ENCODE measurements at regions not wholly inside any gene's neighbourhood (a gene's known extent, or its start where the extent isn't known, plus 50 kb on each side); places are given as distances from the start of the nearest gene placed in this dataset.

- H3K9ac ChIP-seq (ENCODE audit: low read length), result no peak overlapping the region
- no peaks in the 10 kb centered on the region for H3F3A ChIP-seq (ENCODE audit: insufficient read depth, low read length)
- no peaks in the 10 kb centered on the region for H3K79me2 ChIP-seq (ENCODE audit: low read length)
- no peaks in the 10 kb centered on the region for H3K9me3 ChIP-seq (replicated peaks; ENCODE audit: insufficient read depth, low read length)
- no peak overlapping the region for H3K4me3 ChIP-seq (ENCODE audit: low read length)
- H3K27me3 ChIP-seq (replicated peaks; ENCODE audit: insufficient read depth, low read length), result no peaks in the 10 kb centered on the region
- no peaks in the 10 kb centered on the region for H3K36me3 ChIP-seq (replicated peaks; ENCODE audit: insufficient read depth, low read length)
- no peak for DNase-seq
- no peak for TF ChIP-seq EZH2phosphoT487 (IDR thresholded peaks at IDR 0.05; ENCODE audit: low read length)
- TF ChIP-seq, protein P1, sequence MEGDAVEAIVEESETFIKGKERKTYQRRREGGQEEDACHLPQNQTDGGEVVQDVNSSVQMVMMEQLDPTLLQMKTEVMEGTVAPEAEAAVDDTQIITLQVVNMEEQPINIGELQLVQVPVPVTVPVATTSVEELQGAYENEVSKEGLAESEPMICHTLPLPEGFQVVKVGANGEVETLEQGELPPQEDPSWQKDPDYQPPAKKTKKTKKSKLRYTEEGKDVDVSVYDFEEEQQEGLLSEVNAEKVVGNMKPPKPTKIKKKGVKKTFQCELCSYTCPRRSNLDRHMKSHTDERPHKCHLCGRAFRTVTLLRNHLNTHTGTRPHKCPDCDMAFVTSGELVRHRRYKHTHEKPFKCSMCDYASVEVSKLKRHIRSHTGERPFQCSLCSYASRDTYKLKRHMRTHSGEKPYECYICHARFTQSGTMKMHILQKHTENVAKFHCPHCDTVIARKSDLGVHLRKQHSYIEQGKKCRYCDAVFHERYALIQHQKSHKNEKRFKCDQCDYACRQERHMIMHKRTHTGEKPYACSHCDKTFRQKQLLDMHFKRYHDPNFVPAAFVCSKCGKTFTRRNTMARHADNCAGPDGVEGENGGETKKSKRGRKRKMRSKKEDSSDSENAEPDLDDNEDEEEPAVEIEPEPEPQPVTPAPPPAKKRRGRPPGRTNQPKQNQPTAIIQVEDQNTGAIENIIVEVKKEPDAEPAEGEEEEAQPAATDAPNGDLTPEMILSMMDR (IDR thresholded peaks at IDR 0.05; ENCODE audit: low read length), result no peak
- no peak for TF ChIP-seq EZH2 (optimal IDR thresholded peaks at IDR 0.05; ENCODE audit: low read depth, low read length)
- H2AFZ ChIP-seq (ENCODE audit: low read length), result no peak overlapping the region
- no peaks in the 10 kb centered on the region for H4K20me1 ChIP-seq (ENCODE audit: insufficient read depth, low read length)
- H3K4me1 ChIP-seq (ENCODE audit: low read length), result no peaks in the 10 kb centered on the region
- H3K27ac ChIP-seq (ENCODE audit: low read length), result no peak overlapping the region
- no peaks in the 10 kb centered on the region for H3K9me2 ChIP-seq (replicated peaks; ENCODE audit: insufficient read depth, low read length)
- no peak overlapping the region for H3K4me2 ChIP-seq (ENCODE audit: low read depth, low read length)
These were observed 1029.0 kb upstream of the AGA start for GRCh38 chr4:178470996-178471784.

- Histone ChIP-seq H3K9me3 (replicated peaks; ENCODE audit: insufficient read depth, low read length) (no peaks in the 10 kb centered on the region), H3K4me1 (ENCODE audit: low read length) (no peaks in the 10 kb centered on the region), H3K4me3 (ENCODE audit: low read length) (no peak overlapping the region), H3K36me3 (replicated peaks; ENCODE audit: insufficient read depth, low read length) (no peaks in the 10 kb centered on the region), H3K9ac (ENCODE audit: low read length) (no peak overlapping the region), H3K27me3 (replicated peaks; ENCODE audit: insufficient read depth, low read length) (no peaks in the 10 kb centered on the region), H3K4me2 (ENCODE audit: low read depth, low read length) (no peak overlapping the region), H3K27ac (ENCODE audit: low read length) (no peak overlapping the region), H3K9me2 (replicated peaks; ENCODE audit: insufficient read depth, low read length) (no peaks in the 10 kb centered on the region), H3K79me2 (ENCODE audit: low read length) (no peaks in the 10 kb centered on the region), H2AFZ (ENCODE audit: low read length) (no peak overlapping the region), H3F3A (ENCODE audit: insufficient read depth, low read length) (no peaks in the 10 kb centered on the region), H4K20me1 (ENCODE audit: insufficient read depth, low read length) (no peaks in the 10 kb centered on the region)
- TF ChIP-seq EZH2 (optimal IDR thresholded peaks at IDR 0.05; ENCODE audit: low read depth, low read length) (no peak), EZH2phosphoT487 (IDR thresholded peaks at IDR 0.05; ENCODE audit: low read length) (no peak)
- TF ChIP-seq, protein P1 (IDR thresholded peaks at IDR 0.05; ENCODE audit: low read length), result no peak
- no peak for DNase-seq
These were observed 1029.8 kb upstream of the AGA start for GRCh38 chr4:178471994-178472393.

DNA sequence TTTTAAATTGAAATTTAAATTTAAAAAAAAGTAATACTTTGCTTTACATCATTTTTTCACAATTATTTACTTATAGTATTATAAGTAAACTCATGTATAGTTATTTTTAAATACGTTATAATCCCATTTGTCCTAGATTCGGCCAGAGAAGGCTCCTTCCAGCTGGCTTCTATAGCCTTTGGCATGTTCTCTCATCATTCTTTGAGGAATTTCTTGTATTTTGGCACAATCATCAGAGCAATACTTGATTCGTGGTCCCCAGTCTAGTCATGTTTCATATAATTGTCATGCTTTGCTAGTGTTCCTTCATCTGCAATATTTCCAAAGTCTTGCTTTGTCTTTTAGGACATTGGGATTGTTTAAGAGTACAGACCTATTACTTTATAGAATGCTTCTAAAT is 1037.9 kb upstream of the AGA start:
- no peak overlapping the region for H3K4me2 ChIP-seq (ENCODE audit: low read depth, low read length)
- no peaks in the 10 kb centered on the region for H3F3A ChIP-seq (ENCODE audit: insufficient read depth, low read length)
- no peaks in the 10 kb centered on the region for H3K9me3 ChIP-seq (replicated peaks; ENCODE audit: insufficient read depth, low read length)
- no peak overlapping the region for H3K27ac ChIP-seq (ENCODE audit: low read length)
- no peak for DNase-seq
- no peaks in the 10 kb centered on the region for H3K4me1 ChIP-seq (ENCODE audit: low read length)
- TF ChIP-seq EZH2phosphoT487 (IDR thresholded peaks at IDR 0.05; ENCODE audit: low read length) (no peak), EZH2 (optimal IDR thresholded peaks at IDR 0.05; ENCODE audit: low read depth, low read length) (no peak)
- TF ChIP-seq, protein P1 (IDR thresholded peaks at IDR 0.05; ENCODE audit: low read length), result no peak
- H3K9me2 ChIP-seq (replicated peaks; ENCODE audit: insufficient read depth, low read length), result no peaks in the 10 kb centered on the region
- H3K27me3 ChIP-seq (replicated peaks; ENCODE audit: insufficient read depth, low read length), result no peaks in the 10 kb centered on the region
- H3K36me3 ChIP-seq (replicated peaks; ENCODE audit: insufficient read depth, low read length), result no peaks in the 10 kb centered on the region
- H2AFZ ChIP-seq (ENCODE audit: low read length), result no peak overlapping the region
- no peaks in the 10 kb centered on the region for H4K20me1 ChIP-seq (ENCODE audit: insufficient read depth, low read length)
- H3K9ac ChIP-seq (ENCODE audit: low read length), result no peak overlapping the region
- no peak overlapping the region for H3K4me3 ChIP-seq (ENCODE audit: low read length)
- H3K79me2 ChIP-seq (ENCODE audit: low read length), result no peaks in the 10 kb centered on the region

Measured in MM.1S (cell line).